ENCODE measurements at regions not wholly inside any gene's neighbourhood (a gene's known extent, or its start where the extent isn't known, plus 50 kb on each side); places are given as distances from the start of the nearest gene placed in this dataset.

DNA sequence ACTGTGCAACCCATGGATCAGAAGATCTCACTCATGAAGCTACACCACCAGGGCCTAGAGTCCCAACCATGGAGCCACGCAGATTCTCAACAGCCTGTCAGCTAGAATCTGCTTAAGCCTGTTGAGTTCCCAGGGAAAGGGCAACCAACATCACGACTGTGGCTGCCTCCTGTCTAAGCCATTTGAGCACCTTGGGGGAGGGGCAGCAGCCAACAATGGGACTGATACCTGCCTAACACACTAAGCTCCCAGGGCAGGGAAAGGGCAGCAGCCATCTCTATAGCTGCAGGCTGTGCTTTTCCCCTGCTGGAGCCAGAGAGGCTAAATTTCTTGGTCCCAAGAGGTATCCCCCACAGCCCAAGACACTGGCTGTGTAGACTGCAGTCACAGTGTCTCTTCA is 96.5 kb upstream of the TCEAL2 start:
- no peak for DNase-seq (ENCODE audit: low read depth)

DNA sequence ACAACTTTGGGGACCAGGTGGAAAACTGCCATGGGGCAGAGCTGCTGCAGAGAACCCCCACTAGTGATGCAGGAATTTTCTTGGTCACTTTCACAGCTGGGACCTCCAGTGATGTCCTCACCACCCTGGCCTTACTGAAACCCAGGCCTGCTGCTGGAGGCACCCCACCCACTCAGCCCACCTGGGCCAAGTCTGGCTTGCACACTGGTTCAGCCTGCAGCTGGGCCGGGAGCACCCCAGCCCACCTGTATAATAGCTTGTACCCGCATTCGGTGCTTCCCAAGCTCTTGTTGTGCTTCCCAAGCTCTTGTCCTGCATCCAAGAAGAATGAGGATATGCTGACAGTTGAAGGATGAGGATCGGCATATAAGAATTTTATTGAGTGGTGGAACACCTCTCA is 86.4 kb upstream of the ZMAT1 start:
- Histone ChIP-seq H3K27me3 (ENCODE audit: control insufficient read depth, insufficient read depth, low read length) (no peaks in the 10 kb centered on the region), H3K36me3 (ENCODE audit: control insufficient read depth, insufficient read depth, low read length) (no peaks in the 10 kb centered on the region), H3K4me3 (ENCODE audit: low read depth, low read length) (no peak overlapping the region)
- no peak for DNase-seq (ENCODE audit: low read depth)
- TF ChIP-seq, protein P1, sequence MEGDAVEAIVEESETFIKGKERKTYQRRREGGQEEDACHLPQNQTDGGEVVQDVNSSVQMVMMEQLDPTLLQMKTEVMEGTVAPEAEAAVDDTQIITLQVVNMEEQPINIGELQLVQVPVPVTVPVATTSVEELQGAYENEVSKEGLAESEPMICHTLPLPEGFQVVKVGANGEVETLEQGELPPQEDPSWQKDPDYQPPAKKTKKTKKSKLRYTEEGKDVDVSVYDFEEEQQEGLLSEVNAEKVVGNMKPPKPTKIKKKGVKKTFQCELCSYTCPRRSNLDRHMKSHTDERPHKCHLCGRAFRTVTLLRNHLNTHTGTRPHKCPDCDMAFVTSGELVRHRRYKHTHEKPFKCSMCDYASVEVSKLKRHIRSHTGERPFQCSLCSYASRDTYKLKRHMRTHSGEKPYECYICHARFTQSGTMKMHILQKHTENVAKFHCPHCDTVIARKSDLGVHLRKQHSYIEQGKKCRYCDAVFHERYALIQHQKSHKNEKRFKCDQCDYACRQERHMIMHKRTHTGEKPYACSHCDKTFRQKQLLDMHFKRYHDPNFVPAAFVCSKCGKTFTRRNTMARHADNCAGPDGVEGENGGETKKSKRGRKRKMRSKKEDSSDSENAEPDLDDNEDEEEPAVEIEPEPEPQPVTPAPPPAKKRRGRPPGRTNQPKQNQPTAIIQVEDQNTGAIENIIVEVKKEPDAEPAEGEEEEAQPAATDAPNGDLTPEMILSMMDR (IDR thresholded peaks at IDR 0.05; ENCODE audit: insufficient read depth, low read length, poor library complexity, severe bottlenecking), result no peak

More for the DNA sequence above, 96.5 kb upstream of the TCEAL2 start:
- Histone ChIP-seq H3K4me3 (ENCODE audit: low read depth, low read length) (no peak overlapping the region), H3K27me3 (ENCODE audit: control insufficient read depth, insufficient read depth, low read length) (no peaks in the 10 kb centered on the region), H3K36me3 (ENCODE audit: control insufficient read depth, insufficient read depth, low read length) (no peaks in the 10 kb centered on the region)
- TF ChIP-seq, protein P1 (IDR thresholded peaks at IDR 0.05; ENCODE audit: insufficient read depth, low read length, poor library complexity, severe bottlenecking), result no peak

DNA sequence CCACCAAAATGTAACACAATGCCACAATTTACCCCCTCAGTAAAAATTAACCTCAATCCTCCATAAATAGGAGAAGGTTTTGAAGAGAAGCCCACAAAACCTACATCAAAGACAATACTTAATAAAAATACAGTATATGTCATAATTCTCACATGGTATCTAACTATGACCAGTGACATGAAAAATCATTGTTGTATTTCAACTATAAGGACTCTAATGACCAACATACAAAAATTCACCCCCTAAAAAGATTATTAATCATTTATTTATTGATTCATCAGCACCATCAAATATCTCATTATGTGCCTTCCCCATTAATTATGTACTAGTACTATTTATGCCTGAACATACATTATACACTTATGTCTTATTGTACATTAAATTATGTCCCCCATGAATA is 77.1 kb upstream of the ZMAT1 start:
- Histone ChIP-seq H3K27me3 (ENCODE audit: control insufficient read depth, insufficient read depth, low read length) (no peaks in the 10 kb centered on the region), H3K4me3 (ENCODE audit: low read depth, low read length) (no peak overlapping the region), H3K36me3 (ENCODE audit: control insufficient read depth, insufficient read depth, low read length) (no peaks in the 10 kb centered on the region)
- TF ChIP-seq, protein P1 (IDR thresholded peaks at IDR 0.05; ENCODE audit: insufficient read depth, low read length, poor library complexity, severe bottlenecking), result no peak
- DNase-seq (ENCODE audit: low read depth), result no peak

DNA sequence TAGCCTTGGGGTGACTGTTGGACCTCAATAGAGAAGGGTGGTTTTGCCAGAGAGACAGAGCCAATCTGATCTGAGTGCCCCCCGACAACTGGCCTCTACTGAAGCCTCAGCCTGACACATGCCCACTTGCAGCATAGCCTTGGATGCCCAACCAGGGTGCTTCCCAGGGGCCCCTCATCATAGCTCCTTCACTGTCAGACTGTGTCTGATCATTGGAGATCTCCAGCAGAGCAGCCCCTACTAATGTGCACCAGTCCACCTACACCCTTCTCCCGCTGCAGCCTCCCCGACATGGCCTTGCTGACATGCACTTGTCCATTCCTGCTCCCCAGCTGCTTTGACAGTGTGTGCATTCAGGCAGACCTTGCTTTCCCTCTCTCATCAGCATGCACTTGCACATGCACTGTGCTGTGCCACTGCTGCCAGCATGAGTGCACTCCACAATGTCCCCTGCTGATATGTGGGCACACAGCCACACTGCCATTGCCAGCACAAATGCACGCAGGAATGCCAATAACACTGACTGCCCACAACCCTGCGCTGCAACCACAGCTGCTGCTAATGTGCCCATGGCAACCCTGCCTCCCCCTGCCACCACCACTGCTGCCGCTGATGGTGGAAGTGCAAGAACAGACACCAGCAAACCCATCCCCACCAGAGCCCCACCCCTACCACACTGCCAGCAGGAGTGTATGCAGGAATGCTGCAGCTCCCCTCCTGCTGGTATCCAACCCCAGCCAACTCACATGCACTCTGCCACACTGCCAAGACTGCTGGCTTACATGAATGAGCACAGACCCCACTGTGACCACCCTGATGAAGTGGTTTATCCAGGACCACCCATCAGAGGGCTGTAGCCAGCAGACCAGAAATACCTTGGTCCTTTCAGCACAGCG is 68.1 kb upstream of the ZMAT1 start:
- H3K4me3 ChIP-seq (ENCODE audit: low read depth, low read length), result no peak overlapping the region
- H3K27me3 ChIP-seq (ENCODE audit: control insufficient read depth, insufficient read depth, low read length), result no peaks in the 10 kb centered on the region
- no peak for DNase-seq (ENCODE audit: low read depth)
- H3K36me3 ChIP-seq (ENCODE audit: control insufficient read depth, insufficient read depth, low read length), result no peaks in the 10 kb centered on the region
- TF ChIP-seq, protein P1 (IDR thresholded peaks at IDR 0.05; ENCODE audit: insufficient read depth, low read length, poor library complexity, severe bottlenecking), result no peak

DNA sequence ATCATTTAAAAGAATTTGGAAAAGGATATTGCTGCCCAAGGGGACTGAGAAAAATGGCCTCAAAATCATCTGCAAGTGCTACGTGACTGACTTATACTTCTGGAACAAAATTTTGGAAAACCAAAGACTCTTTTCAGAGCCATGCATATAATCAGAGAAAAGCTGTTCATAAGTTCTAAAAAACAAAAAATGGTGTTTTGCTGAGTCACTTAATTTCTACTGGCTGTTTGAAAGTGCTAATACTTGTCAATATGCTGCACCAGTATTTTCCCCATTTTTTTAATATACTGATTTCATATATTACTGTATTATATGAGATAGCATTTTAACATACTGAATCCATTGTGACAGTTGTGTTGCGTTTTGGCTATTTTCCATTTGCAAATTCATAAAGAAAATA is 61.5 kb upstream of the ZMAT1 start:
- TF ChIP-seq, protein P1 (IDR thresholded peaks at IDR 0.05; ENCODE audit: insufficient read depth, low read length, poor library complexity, severe bottlenecking), result no peak

DNA sequence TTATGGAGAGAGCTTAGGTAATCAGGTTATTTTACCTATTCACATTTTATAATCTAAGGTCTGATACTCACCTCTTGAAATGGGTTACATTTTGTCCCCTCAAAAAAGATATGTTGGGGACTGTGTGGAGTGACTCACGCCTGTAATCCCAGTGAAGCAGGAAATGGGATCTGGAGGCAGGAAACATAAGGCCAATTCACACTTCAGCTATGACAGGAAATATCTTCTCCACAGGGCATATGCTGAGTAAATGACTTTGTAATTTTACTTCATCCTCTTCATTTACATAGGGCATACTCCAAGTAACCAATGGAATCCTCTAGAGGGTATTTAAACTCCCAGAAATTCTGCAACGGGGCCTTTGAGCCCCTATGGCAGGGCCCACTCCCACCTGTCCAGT is 54.8 kb upstream of the ZMAT1 start:
- no peaks in the 10 kb centered on the region for H3K27me3 ChIP-seq (ENCODE audit: control insufficient read depth, insufficient read depth, low read length)
- TF ChIP-seq, protein P1 (IDR thresholded peaks at IDR 0.05; ENCODE audit: insufficient read depth, low read length, poor library complexity, severe bottlenecking), result no peak
- no peaks in the 10 kb centered on the region for H3K36me3 ChIP-seq (ENCODE audit: control insufficient read depth, insufficient read depth, low read length)
- no peak overlapping the region for H3K4me3 ChIP-seq (ENCODE audit: low read depth, low read length)
- no peak for DNase-seq (ENCODE audit: low read depth)

More for the DNA sequence above, 61.5 kb upstream of the ZMAT1 start:
- no peaks in the 10 kb centered on the region for H3K36me3 ChIP-seq (ENCODE audit: control insufficient read depth, insufficient read depth, low read length)
- no peaks in the 10 kb centered on the region for H3K27me3 ChIP-seq (ENCODE audit: control insufficient read depth, insufficient read depth, low read length)
- H3K4me3 ChIP-seq (ENCODE audit: low read depth, low read length), result no peak overlapping the region
- no peak for DNase-seq (ENCODE audit: low read depth)

Measured in kidney epithelial cell (primary cell).